HepG2 (cell line): ENCODE measurements at regions not wholly inside any gene's neighbourhood (a gene's known extent, or its start where the extent isn't known, plus 50 kb on each side); places are given as distances from the start of the nearest gene placed in this dataset.

Source experiments
- ATAC-seq: fragments of 200-7000 bp; cut with Tn5 transposase; 3 replicates; pipeline ENCODE4 v1.9.1; 2020; ENCODE audit warnings: mild to moderate bottlenecking, moderate library complexity
- BruUV-seq: library from RNA; stranded (reverse); fragments of 400-500 nt; replicated peaks from 2 replicates; lab custom pipeline; 2021; lab: Mats Ljungman, UMichigan
- CTCF ChIA-PET: fragments of 300-600 bp; formaldehyde crosslinking; extraction: SDS; loops from one replicate; lab custom pipeline; 2021; ENCODE audit warnings: low total read pairs, inconsistent platforms, low intra/inter-chr PET ratio; lab: Yijun Ruan, JAX
- POLR2A ChIA-PET: fragments of 350-600 bp; sonication (Branson Sonifier 250); formaldehyde crosslinking; loops from one replicate; lab custom pipeline; 2020; ENCODE audit warnings: antibody characterized with exemption, inconsistent platforms; lab: Yijun Ruan, JAX
- DNase-seq: peaks from one replicate; pipeline ENCODE4 v3.0.0-alpha.2; 2015; ENCODE audit warnings: low spot score
- FAIRE-seq: peaks from 3 replicates; lab custom pipeline; 2011; peaks lifted over from hg19 to GRCh38; lab: Jason Lieb, UNC
- H2AFZ ChIP-seq: one replicate; pipeline ENCODE4 v1.6.1; 2011; ENCODE audit warnings: low read length, inconsistent platforms
- H3K27ac ChIP-seq: fragments of 300-600 bp; 3 replicates; pipeline ENCODE4 v1.8.0; 2011; ENCODE audit warnings: mixed run types, mild to moderate bottlenecking, mixed read lengths, low read length, inconsistent platforms; ENCODE audit not compliant: insufficient read depth; ENCODE audit errors: extremely low read length
- H3K27me3 ChIP-seq, 2 experiments: fragments of 200-600 bp in 1 of 2; 2 replicates in 1 of 2; 3 replicates in 1 of 2; pipeline versions ENCODE4 v1.6.0 to v1.8.0; 2011; ENCODE audit warnings: low read length in 2 of 2, mild to moderate bottlenecking in 2 of 2, moderate library complexity in 2 of 2, inconsistent platforms in 1 of 2; ENCODE audit not compliant: insufficient read depth in 2 of 2, control insufficient read depth in 1 of 2
- H3K36me3 ChIP-seq, 2 experiments: fragments of 200-600 bp in 1 of 2; replicated peaks in 1 of 2; 2 replicates in 1 of 2; 3 replicates in 1 of 2; pipeline versions ENCODE4 v1.5.1 to v1.8.0; 2011; ENCODE audit warnings: low read length in 2 of 2, inconsistent platforms in 1 of 2; ENCODE audit not compliant: insufficient read depth in 2 of 2, control insufficient read depth in 1 of 2
- H3K4me1 ChIP-seq: 2 replicates; pipeline ENCODE4 v1.5.1; 2012; ENCODE audit warnings: low read length, inconsistent platforms; ENCODE audit not compliant: insufficient read depth
- H3K4me2 ChIP-seq: 2 replicates; pipeline ENCODE4 v1.6.0; 2011; ENCODE audit warnings: low read depth, low read length, inconsistent platforms
- H3K4me3 ChIP-seq, 3 experiments: fragments of 200-600 bp in 1 of 3; sonication (generic), shearing (Covaris generic) in 1 of 3; replicated peaks in 1 of 3; 2 replicates each; pipeline ENCODE4 v1.5.1; 2011 to 2016; ENCODE audit warnings: low read length in 3 of 3, inconsistent platforms in 2 of 3, low read depth in 2 of 3, mild to moderate bottlenecking in 2 of 3, control low read depth in 1 of 3, mixed read lengths in 1 of 3; ENCODE audit not compliant: insufficient read depth in 1 of 3
- H3K79me2 ChIP-seq: one replicate; pipeline ENCODE4 v1.6.1; 2011; ENCODE audit warnings: low read length, inconsistent platforms; ENCODE audit not compliant: insufficient read depth
- H3K9ac ChIP-seq: 2 replicates; pipeline ENCODE4 v1.6.0; 2011; ENCODE audit warnings: mild to moderate bottlenecking, low read depth, low read length, inconsistent platforms; ENCODE audit not compliant: insufficient read depth
- H3K9me3 ChIP-seq: 2 replicates; pipeline ENCODE4 v1.5.1; 2012; ENCODE audit warnings: mild to moderate bottlenecking, low read length
- H4K20me1 ChIP-seq: 2 replicates; pipeline ENCODE4 v1.6.0; 2011; ENCODE audit warnings: inconsistent platforms, mild to moderate bottlenecking, low read length, moderate library complexity; ENCODE audit not compliant: insufficient read depth
- MAFK ChIP-seq, 2 experiments: IDR thresholded peaks in 1 of 2; conservative IDR thresholded peaks in 1 of 2; 2 replicates each; pipeline ENCODE4 v1.6.1; 2011; ENCODE audit warnings: improper control_type of control experiment in 2 of 2, low read length in 2 of 2
- MTERF4 ChIP-seq: sonication (generic); formaldehyde crosslinking; IDR thresholded peaks from 2 replicates; pipeline ENCODE4 v1.8.0; 2023; ENCODE audit warnings: mild to moderate bottlenecking, missing genetic modification reagents
- TCF7L2 ChIP-seq: IDR thresholded peaks from 2 replicates; pipeline ENCODE4 v1.6.1; 2011; ENCODE audit warnings: mild to moderate bottlenecking, low read depth, low read length, moderate library complexity
- ZSCAN21 ChIP-seq: sonication (generic); formaldehyde crosslinking; IDR thresholded peaks from 2 replicates; pipeline ENCODE4 v1.8.0; 2022; ENCODE audit warnings: mild to moderate bottlenecking, missing genetic modification reagents, moderate library complexity, borderline replicate concordance
- WGBS: methylation state at CpG from one replicate; pipeline ENCODE4 v1.1.6; 2017; ENCODE audit warnings: low lambda C conversion rate; 5-methylcytosine and 5-hydroxymethylcytosine counted together
- in situ Hi-C: cut with HindIII; loops from 2 replicates; pipeline ENCODE4 v1.10.0; 2017; ENCODE audit warnings: low pct_unique_long_range_greater_than_20kb; ENCODE audit not compliant: extremely low pct_ligation_motif_present
- intact Hi-C: fragments of 100-400 bp; cut with micrococcal nuclease; formaldehyde crosslinking; loops from one replicate; pipeline ENCODE4 v1.10.0; 2022; ENCODE audit not compliant: unreplicated experiment

- no peak for FAIRE-seq
- TF ChIP-seq MAFK (conservative IDR thresholded peaks at IDR 0.05 in 1 of 2, IDR thresholded peaks at IDR 0.05 in 1 of 2; ENCODE audit: low read length in 2 of 2) (peak; percentile 35 to 37; a peak in 1 of 4 replicates), TCF7L2 (no peak)
- Histone ChIP-seq H3K79me2 (no peaks in the 10 kb centered on the region), H2AFZ (no peak overlapping the region), H3K27me3 (no peaks in the 10 kb centered on the region), H3K36me3 (no peaks in the 10 kb centered on the region), H3K27ac (no peak overlapping the region), H3K4me2 (no peak overlapping the region), H3K4me1 (no peaks in the 10 kb centered on the region), H3K4me3 (no peak overlapping the region), H3K9me3 (no peaks in the 10 kb centered on the region), H4K20me1 (no peaks in the 10 kb centered on the region), H3K9ac (no peak overlapping the region)
- DNase-seq: no peak
- ChIA-PET CTCF (no interaction called here), POLR2A (no interaction called here)
- intact Hi-C loops (no loop called here), in situ Hi-C loops (no loop called here)
- BruUV-seq: no TSS peak
- 1% methylated on average over 2 of the region's 2 CpGs for WGBS
- ATAC-seq: no peak
Observed at GRCh38 chr2:209305026-209305425, 118.8 kb upstream of the MAP2 start.

- H3K4me3 ChIP-seq: no peak overlapping the region
- no peaks in the 10 kb centered on the region for H3K36me3 ChIP-seq
- ChIA-PET CTCF (no interaction called here), POLR2A (no interaction called here)
- TF ChIP-seq ZSCAN21 (CRISPR knock-in tag) (0 out of 2 replicates have a peak, but pooled peaks have one; percentile 17), MTERF4 (CRISPR knock-in tag) (no peak)
- no peak overlapping the region for H2AFZ ChIP-seq
- H4K20me1 ChIP-seq: no peaks in the 10 kb centered on the region
- H3K9ac ChIP-seq: no peak overlapping the region
- no TSS peak for BruUV-seq
- no peaks in the 10 kb centered on the region for H3K4me1 ChIP-seq
- 7% methylated on average over 3 of the region's 7 CpGs for WGBS
- no peak overlapping the region for H3K4me2 ChIP-seq
- intact Hi-C loops: no loop called here
- H3K79me2 ChIP-seq: no peaks in the 10 kb centered on the region
- in situ Hi-C loops: no loop called here
- H3K27ac ChIP-seq: no peak overlapping the region
- H3K9me3 ChIP-seq: no peaks in the 10 kb centered on the region
- DNase-seq (no peak), ATAC-seq (peak; percentile 38; the same call in 2 of the 3 replicates), FAIRE-seq (no peak)
- H3K27me3 ChIP-seq: no peaks in the 10 kb centered on the region
Observed at GRCh38 chr2:209305746-209306196, 118.1 kb upstream of the MAP2 start.
